ENCODE measurements at regions not wholly inside any gene's neighbourhood (a gene's known extent, or its start where the extent isn't known, plus 50 kb on each side); places are given as distances from the start of the nearest gene placed in this dataset.

GRCh38 chr18:56505293-56505692, 133.1 kb downstream of the TXNL1 start:
- TF ChIP-seq CTCF (IDR thresholded peaks at IDR 0.05) (no peak), POLR2A (IDR thresholded peaks at IDR 0.05) (no peak), EP300 (IDR thresholded peaks at IDR 0.05) (no peak)

All from ovary (tissue), 3 donors.